Small intestine (tissue), 7 donors: ENCODE measurements at regions not wholly inside any gene's neighbourhood (a gene's known extent, or its start where the extent isn't known, plus 50 kb on each side); places are given as distances from the start of the nearest gene placed in this dataset.

Experiments
- DNase-seq, 2 donors: peaks; one replicate each; pipeline versions ENCODE4 v3.0.0 to v3.0.0-alpha.2; 2013
- FAIRE-seq: peaks from 2 replicates; lab custom pipeline; 2012; peaks lifted over from hg19 to GRCh38; lab: Jason Lieb, UNC
- H3K27ac ChIP-seq, 3 donors: one replicate each; pipeline ENCODE4 v1.5.1; 2013; ENCODE audit warnings: low read length in 2 of 3, mild to moderate bottlenecking in 2 of 3, control low read depth in 1 of 3, inconsistent platforms in 1 of 3, low read depth in 1 of 3, moderate library complexity in 1 of 3
- H3K27me3 ChIP-seq, 3 donors: one replicate each; pipeline ENCODE4 v1.6.1; 2013; ENCODE audit warnings: low read length in 3 of 3, inconsistent platforms in 1 of 3; ENCODE audit not compliant: control insufficient read depth in 3 of 3, insufficient read depth in 3 of 3
- H3K36me3 ChIP-seq, 3 donors: one replicate each; pipeline ENCODE4 v1.6.1; 2013; ENCODE audit warnings: low read length in 3 of 3, inconsistent platforms in 1 of 3, low read depth in 1 of 3, mild to moderate bottlenecking in 1 of 3, moderate library complexity in 1 of 3; ENCODE audit not compliant: control insufficient read depth in 3 of 3, insufficient read depth in 2 of 3
- H3K4me1 ChIP-seq, 3 donors: one replicate each; pipeline ENCODE4 v1.6.1; 2013; ENCODE audit warnings: low read length in 2 of 3, inconsistent platforms in 1 of 3, low read depth in 1 of 3, mild to moderate bottlenecking in 1 of 3, moderate library complexity in 1 of 3; ENCODE audit not compliant: control insufficient read depth in 3 of 3, insufficient read depth in 2 of 3
- H3K4me3 ChIP-seq, 3 donors: one replicate each; pipeline ENCODE4 v1.5.1; 2013; ENCODE audit warnings: low read length in 3 of 3, control low read depth in 1 of 3, inconsistent platforms in 1 of 3, low read depth in 1 of 3, mild to moderate bottlenecking in 1 of 3, moderate library complexity in 1 of 3
- H3K9me3 ChIP-seq, 2 donors: one replicate each; pipeline ENCODE4 v1.6.1; 2013; ENCODE audit warnings: low read depth in 1 of 2, low read length in 1 of 2; ENCODE audit not compliant: control insufficient read depth in 2 of 2, insufficient read depth in 1 of 2
- WGBS, 3 donors: extraction: QIAGEN DNeasy Blood & Tissue Kit; methylation state at CpG; one replicate each; pipeline ENCODE4 v1.1.7; 2013; 5-methylcytosine and 5-hydroxymethylcytosine counted together
- donor health status: healthy with polysubstance abuse.
- donor health status: control.
- donor health status: control.
- donor health status: Bipolar disorder and iron deficiency.
- donor health status: healthy.

DNA sequence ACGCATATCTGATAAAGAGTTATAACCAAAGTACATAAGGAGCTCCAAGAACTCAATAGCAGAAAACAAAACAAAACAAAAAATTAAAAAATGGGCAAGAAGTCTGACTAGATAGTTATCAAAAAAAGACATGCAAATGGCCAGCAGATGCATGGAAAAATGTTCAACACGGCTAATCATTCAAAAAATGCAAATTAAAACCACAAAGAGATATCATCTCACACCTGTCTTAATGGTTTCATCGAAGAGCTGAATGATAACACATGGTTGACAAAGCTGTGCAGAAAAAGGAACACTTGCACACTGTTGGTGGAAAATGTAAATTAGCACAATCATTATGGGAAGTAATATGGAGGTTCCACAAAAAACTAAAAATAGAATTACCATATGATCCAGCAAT, 751.3 kb upstream of the POU3F3 start:
- Histone ChIP-seq H3K4me1 (no peaks in the 10 kb centered on the region), H3K27ac (no peak overlapping the region), H3K27me3 (no peaks in the 10 kb centered on the region), H3K36me3 (no peaks in the 10 kb centered on the region), H3K9me3 (no peaks in the 10 kb centered on the region), H3K4me3 (no peak overlapping the region)
- FAIRE-seq (no peak), DNase-seq (no peak)
- 58 to 74% (median 65%) methylated on average over 3 of the region's 3 CpGs for WGBS, 3 donors

DNA sequence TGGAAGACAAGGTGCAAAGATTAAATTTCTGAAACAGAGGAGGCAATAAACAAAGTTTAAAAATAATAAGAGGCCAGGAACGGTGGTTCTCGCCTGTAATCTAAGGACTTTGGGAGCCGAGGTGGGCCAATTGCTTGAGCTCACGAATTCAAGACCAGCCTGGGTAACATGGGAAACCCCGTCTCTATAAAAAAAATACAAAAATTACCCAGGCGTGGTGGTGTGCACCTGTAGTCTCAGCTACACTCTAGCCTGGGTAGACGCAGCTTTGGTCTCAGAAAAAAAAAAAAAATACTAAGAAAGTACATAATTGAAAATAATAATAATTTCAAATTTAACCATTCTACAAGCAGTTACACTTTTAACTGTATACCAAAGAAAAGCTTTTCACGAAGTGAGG, 744.6 kb upstream of the POU3F3 start:
- Histone ChIP-seq H3K27ac (no peak overlapping the region), H3K9me3 (no peaks in the 10 kb centered on the region), H3K4me3 (no peak overlapping the region), H3K4me1 (no peaks in the 10 kb centered on the region), H3K36me3 (no peaks in the 10 kb centered on the region), H3K27me3 (no peaks in the 10 kb centered on the region)
- WGBS, 3 donors: 78 to 81% (median 78%) methylated on average over 8 of the region's 8 CpGs
- DNase-seq (no peak), FAIRE-seq (no peak)

DNA sequence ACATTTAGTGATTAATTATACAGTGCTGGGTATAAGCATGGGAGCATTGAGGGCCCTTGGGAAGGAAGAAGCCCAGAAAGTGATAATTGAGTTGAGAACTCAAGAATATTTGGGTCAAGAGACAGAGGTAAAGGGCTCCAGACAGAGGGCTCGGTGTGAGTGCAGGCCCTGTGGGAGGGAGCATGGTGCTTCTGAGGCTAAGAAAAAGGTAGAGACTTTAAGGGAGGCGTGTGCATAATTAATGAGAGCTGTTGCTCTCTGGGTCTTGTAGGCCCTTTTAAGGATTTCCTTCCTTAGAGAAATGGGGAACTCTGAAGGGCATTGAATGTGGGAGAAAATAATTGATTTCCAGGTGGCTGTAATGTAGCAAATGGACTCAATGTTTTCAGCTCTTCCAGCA, 735.0 kb upstream of the POU3F3 start:
- no peaks in the 10 kb centered on the region for H3K4me1 ChIP-seq
- no peaks in the 10 kb centered on the region for H3K36me3 ChIP-seq
- H3K9me3 ChIP-seq: no peaks in the 10 kb centered on the region
- H3K27me3 ChIP-seq: no peaks in the 10 kb centered on the region
- FAIRE-seq (no peak), DNase-seq (no peak)
- no peak overlapping the region for H3K4me3 ChIP-seq
- no peak overlapping the region for H3K27ac ChIP-seq
- WGBS, 3 donors: 77 to 87% (median 85%) methylated on average over 2 of the region's 2 CpGs

DNA sequence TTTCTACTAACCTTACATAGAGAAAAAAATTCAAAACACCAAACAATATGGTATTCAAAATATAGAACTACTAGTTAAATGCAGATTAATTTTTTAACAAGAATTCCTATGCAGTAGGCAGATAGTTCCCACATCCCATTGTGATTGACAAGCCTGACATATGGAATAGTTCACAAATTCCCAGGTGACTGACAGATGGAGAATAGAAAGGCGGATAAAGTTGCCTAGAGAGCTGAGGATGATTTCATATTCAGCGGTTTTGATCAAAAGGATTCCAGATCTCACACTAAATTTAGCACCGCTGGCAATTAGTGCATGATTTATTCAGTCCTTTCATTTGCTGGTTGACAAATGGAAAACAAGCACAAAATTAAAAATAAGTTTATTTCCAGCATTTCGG, 733.7 kb upstream of the POU3F3 start:
- Histone ChIP-seq H3K9me3 (no peaks in the 10 kb centered on the region), H3K27ac (no peak overlapping the region), H3K36me3 (no peaks in the 10 kb centered on the region), H3K27me3 (no peaks in the 10 kb centered on the region), H3K4me1 (no peaks in the 10 kb centered on the region), H3K4me3 (no peak overlapping the region)
- DNase-seq: no peak
- WGBS, 3 donors: 88 to 93% (median 90%) methylated on average over 4 of the region's 4 CpGs
- no peak for FAIRE-seq

DNA sequence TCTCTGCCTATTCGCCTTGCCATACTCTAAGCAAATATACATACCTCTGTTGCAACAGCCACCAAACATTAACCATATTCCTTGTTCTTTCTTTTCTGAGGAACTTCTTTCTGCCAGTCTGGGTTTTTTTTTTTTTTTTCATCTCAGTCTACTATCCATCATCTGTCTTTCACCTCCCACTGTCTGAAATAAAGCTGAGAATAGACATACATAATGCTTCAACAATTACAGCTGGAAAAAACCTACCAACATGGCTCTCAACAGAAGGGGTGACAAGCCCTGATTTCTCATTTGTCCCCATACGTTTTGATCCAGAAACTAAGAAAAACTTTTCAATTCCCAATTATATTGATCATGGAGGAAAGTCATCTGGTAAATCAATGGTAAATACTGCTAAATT, 728.8 kb upstream of the POU3F3 start:
- Histone ChIP-seq H3K4me1 (no peaks in the 10 kb centered on the region), H3K36me3 (no peaks in the 10 kb centered on the region), H3K4me3 (no peak overlapping the region), H3K9me3 (no peaks in the 10 kb centered on the region), H3K27ac (no peak overlapping the region), H3K27me3 (no peaks in the 10 kb centered on the region)
- WGBS, 3 donors: 48 to 71% (median 49%) methylated on average over 2 of the region's 2 CpGs
- FAIRE-seq (no peak), DNase-seq (no peak)

DNA sequence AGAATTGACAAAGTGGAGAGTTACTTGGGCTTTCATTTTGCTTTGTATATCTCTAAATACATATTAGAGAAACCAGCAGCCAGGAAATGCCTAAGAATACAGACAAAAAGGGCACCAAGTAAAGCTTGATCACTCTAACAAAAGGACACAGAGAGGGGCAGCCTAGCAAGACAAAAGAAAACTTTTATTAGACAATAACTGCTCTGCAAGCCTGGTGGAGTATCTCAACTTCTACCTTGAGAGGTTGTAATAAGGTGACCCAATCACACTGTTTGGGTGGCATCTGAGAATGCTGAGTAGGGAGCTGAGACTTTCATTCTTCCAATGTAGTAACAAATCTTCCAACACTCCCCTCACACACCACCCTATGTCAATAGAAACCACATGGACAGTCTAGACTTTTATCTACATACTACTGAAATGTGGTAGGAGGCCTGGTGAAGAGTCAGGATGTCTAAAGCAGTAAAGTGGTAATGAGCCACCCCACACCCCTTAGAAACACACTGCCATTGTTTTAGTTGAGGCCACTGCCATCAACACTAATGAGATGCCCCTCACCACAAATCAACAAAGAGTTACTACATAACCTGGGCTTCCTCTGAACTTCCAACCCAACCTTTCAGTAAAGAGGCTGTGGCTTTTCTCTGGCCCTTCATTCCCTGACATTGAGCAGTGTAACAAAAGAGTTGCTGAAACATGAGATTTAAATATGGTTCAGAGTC, 726.7 kb upstream of the POU3F3 start:
- DNase-seq (no peak), FAIRE-seq (no peak)
- Histone ChIP-seq H3K36me3 (no peaks in the 10 kb centered on the region), H3K9me3 (no peaks in the 10 kb centered on the region), H3K27me3 (no peaks in the 10 kb centered on the region), H3K4me3 (no peak overlapping the region), H3K27ac (no peak overlapping the region), H3K4me1 (no peaks in the 10 kb centered on the region)

DNA sequence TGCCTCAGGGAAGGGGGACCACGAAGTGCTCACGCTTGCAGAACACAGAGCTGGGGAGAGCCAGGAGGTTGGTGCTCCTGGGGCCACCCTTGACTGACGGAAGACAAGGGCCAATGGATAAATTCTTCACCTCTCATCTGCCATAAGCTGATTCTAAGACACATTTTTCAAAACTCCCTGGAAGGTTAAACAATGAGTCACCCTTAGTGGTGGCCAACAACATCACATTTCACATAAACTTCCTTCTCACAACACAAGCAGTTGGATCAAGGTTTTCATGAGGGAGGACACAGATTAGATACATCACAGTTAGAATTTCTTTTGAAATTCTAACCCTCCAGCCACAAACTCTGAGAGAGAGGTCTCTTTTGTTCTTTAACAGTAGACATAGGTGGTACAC, 713.6 kb upstream of the POU3F3 start:
- Histone ChIP-seq H3K4me1 (no peaks in the 10 kb centered on the region), H3K27me3 (no peaks in the 10 kb centered on the region), H3K4me3 (no peak overlapping the region), H3K27ac (no peak overlapping the region), H3K36me3 (no peaks in the 10 kb centered on the region), H3K9me3 (no peaks in the 10 kb centered on the region)
- no peak for DNase-seq
- FAIRE-seq: no peak
- WGBS, 3 donors: 80 to 86% (median 81%) methylated on average over 3 of the region's 3 CpGs

DNA sequence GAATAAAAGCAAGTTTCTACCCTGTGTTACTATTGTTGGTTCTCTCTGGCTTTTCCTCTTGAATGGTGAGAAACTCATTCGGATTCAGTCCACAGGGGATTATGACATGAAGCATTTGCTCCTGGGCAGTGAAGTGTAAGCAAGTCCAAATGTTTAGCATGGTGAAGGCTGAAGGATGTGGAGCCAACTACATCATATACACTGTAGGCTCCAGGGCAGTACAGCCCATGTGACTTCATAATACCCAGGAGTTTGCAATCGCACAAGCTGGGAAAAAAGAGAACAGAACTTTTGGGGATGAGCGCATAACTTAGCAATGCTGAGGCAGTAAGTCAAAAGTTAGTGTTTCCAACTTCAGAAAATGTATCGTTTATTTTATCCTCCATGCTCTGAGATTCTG, 695.7 kb upstream of the POU3F3 start:
- no peak overlapping the region for H3K27ac ChIP-seq
- no peak for FAIRE-seq

DNA sequence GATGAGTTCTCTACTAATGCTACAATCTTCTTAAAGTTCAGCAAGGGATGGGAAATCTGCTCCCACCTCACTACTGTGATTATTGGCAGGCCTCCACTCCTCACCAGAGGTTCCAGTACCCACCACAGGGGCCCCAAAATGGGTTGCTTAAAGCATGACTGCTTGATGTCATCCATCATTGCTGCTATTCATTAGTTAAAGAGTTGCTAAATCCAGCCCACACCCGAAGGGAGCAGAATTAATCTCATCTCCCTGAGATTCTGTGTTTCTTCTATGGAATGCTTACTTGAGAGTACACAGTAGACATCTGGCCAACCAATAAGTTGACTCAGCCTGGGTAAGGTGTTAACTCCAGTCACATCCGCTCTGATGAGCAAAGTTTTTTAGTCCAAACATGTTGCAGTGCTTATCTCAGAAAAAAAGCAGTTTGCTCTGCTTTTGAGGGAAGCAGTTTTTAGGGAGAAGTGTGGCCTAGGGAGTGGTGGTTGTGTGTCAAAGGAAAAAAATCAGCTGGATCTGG, 690.2 kb upstream of the POU3F3 start:
- Histone ChIP-seq H3K36me3 (no peaks in the 10 kb centered on the region), H3K4me1 (no peaks in the 10 kb centered on the region), H3K27me3 (no peaks in the 10 kb centered on the region), H3K9me3 (no peaks in the 10 kb centered on the region), H3K27ac (no peak overlapping the region), H3K4me3 (no peak overlapping the region)
- WGBS, 3 donors: 54 to 72% (median 62%) methylated on average over 2 of the region's 2 CpGs
- DNase-seq (no peak), FAIRE-seq (no peak)

More for the DNA sequence above, 695.7 kb upstream of the POU3F3 start:
- WGBS, 3 donors: 73 to 87% (median 76%) methylated on average over 4 of the region's 4 CpGs
- Histone ChIP-seq H3K9me3 (no peaks in the 10 kb centered on the region), H3K4me1 (no peaks in the 10 kb centered on the region), H3K36me3 (no peaks in the 10 kb centered on the region), H3K4me3 (no peak overlapping the region), H3K27me3 (no peaks in the 10 kb centered on the region)
- no peak for DNase-seq
